SKM-1 treated with dmso at 0.1 percent for 144 hours (cell line): ENCODE measurements at regions not wholly inside any gene's neighbourhood (a gene's known extent, or its start where the extent isn't known, plus 50 kb on each side); places are given as distances from the start of the nearest gene placed in this dataset.

Experiments
- DNase-seq: peaks from one replicate; lab custom pipeline; 2025; ENCODE audit not compliant: unreplicated experiment; lab: John Stamatoyannopoulos, UW

GRCh38 chr10:33666686-33667480 is 332.4 kb upstream of the NRP1 start:
- peak; percentile 22 for DNase-seq

DNA sequence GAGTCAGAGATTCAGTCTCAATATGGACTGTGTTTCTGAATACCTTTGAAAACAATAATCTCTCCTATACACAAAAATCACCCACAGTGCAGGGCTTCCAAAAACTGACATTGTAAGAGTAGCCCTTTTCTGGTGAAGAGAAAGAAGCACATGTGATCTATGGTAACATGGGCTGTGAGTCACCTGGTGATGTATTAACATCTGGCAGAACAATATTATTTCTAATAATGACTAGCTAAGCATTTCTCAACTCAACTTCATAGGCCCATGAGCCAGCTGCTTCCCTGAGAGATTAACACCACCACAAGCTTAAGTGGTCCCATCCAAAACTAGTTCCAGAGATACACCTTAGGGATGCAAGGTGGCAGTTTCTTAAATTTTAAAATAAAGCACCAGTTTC is 331.0 kb upstream of the NRP1 start:
- DNase-seq = no peak

- no peak for DNase-seq
These were observed 329.6 kb upstream of the NRP1 start for GRCh38 chr10:33664070-33664469.

DNA sequence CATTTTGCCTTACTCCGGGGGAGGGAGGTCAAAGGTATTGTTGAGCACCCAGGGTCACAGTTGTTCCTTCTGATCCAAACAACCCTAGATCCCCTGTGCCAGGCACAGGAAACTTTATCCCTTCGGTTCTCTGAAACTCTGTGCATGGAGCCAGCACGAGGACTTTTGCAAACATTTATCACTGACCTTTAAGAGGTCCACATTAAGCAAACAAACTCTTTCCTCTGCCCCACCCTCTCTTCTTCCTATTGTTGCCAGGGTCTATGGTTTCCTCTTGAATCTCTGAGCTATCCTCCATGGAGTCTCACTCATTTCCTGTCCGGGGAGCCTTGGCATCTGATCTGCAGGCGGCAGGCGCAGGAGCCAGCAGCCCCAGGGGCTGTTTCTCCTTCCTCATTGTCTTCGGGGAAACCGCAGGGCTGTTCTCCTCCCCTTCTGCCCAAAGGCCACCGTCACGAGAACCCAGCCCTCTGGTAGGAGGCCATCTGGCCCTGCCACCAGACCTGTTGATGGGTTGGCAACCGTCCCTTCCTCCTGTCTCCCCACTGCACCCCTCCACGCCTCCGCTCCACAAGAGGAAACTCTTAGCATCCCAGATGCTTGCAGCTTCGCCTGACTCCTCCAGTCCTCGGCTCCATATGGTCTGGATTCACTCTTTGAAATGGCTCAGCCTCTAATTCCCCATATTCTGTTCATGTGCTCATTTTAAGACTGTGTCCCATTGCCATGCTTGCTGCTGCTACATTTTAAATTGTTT is 327.3 kb upstream of the NRP1 start:
- peak; percentile 78 for DNase-seq

DNA sequence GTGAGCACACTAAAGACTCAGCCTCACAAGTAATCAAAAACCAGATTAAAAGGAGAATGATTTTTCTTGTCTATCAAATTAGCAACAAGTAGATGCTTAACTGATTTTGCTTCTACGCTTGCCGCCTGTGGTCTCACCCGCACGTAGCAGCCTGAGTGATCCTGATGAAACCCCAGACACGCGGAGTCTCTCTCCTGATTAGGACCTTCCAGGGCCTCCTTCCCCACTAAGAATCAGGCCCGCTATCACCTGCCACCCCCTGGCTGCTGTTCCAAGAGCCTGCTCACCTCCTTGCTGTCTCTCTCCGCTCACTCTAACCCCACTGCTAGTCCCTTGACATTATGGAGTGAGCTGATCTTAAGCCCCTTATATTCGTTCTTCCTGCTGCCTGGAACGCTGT is 325.9 kb upstream of the NRP1 start:
- DNase-seq = no peak

GRCh38 chr10:33657913-33658312 is 323.4 kb upstream of the NRP1 start:
- no peak for DNase-seq

DNA sequence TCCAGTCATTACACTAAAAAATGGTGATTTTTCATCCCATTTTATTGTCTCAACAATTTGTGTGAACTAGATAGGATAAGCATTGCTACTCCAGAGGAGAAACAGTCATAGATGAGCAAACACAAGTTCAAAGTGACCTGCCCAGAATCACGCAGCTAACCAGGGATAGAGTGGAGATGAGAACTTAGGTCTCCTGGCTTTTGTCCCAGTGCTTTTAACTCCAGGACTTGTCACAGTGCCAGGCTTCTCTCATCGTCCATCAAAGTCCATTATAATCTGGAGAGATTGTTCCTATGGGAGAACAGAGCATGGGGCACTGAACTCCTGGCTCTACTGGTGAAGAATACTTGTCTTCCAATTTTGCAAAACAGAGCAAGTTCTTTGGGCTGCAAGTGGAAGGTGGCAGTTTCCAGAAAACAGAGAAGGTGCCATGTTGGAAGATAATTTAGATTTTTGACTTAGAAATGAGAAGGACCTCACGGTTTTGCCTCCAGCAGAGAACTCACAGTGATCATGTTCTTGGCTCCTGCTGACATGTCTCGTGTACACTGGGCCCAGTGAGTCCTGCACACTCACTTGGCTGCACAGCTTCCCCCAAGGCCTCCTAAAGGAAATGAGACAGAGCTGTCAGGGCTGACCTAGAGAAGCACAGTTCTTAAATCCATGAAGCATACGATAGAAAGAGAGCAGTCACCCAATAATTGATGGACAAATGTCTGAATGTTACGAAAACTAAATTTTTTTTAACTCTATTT is 322.9 kb upstream of the NRP1 start:
- no peak for DNase-seq

- no peak for DNase-seq
These were observed 321.5 kb upstream of the NRP1 start for GRCh38 chr10:33655921-33656320.

DNA sequence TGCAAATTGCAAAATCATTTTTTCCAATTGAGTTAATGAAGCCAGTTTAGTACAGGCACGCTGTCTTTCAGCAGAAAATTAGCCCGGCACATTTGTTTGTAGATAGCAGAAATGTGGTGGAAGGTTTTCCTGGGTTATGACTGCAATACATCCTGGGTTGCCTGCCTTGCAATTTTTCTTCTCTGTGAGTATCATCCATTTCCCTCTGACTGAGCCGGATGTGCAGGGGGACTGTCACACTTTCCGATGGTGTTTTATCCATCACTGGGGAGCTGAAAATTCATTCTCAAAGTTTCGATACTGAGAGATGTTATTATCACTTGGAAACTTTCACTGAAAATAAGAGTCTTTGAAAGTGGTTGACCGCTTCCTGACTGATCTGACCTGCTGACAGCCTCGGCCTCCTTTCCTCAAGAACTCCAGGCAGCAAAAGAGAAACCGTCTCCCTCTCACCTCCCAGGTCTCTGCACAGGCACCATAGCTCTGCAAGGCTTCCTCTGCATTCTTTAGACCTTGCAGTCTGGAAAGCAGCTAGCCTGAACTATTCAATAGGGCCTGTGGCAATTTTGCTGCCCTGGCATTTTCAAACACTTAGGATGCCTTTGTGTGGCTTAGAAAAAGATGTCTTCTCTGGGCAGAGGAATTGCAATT is 320.8 kb upstream of the NRP1 start:
- DNase-seq = no peak

DNA sequence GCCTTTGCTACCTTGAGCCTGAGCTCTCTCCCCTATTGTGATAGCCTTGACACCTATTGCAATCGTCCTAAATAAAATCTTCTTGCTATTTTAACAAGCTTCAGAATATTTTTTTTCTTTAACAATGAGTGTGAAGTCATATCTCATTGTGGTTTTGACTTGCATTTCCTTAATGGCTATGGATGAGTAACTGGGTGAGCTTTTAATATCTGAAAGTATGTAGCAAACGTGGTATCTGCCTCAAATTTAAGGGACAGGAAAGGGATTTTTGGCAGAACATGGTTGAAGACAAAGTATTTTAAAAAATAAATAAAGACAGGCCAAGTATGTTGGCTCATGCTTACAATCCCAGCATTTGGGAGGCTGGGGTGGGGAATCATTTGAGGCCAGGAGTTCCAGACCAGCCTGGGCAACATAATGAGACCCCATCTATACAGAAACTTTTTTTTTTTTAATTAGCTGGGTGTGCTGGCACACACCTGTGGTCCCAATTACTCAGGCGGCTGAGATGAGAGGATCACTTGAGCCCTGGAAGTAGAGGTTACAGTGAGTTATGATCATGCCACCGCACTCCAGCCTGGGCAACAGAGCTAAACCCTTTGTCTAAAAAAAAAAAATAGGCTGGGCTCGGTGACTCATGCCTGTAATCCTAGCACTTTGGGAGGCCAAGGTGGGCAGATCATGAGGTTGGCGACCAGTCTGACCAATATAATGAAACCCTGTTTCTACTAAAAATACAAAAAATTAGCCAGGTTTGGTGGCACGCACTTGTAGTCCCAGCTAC is 319.3 kb upstream of the NRP1 start:
- no peak for DNase-seq

- no peak for DNase-seq
These were observed 318.4 kb upstream of the NRP1 start for GRCh38 chr10:33652870-33653269.

- peak; percentile 56 for DNase-seq
These were observed 315.7 kb upstream of the NRP1 start for GRCh38 chr10:33650131-33650530.

DNA sequence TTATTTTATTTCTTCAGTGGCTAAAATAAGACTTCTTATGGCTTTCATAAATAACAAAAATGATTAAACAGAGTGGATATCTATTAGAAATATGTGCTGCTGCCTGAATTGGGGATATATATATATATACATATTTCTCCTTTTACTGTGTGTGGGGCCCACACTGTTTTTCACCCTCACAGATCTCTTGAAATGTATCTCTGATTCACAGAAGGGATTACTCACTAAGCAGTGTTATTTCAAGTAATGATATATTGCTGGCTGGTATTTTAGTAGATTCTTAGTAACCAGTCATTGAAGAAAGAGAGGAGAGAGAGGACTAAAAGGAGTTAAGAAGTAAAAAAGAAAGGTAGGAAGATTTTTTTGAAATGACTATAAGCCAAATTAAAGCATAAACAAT is 308.6 kb upstream of the NRP1 start:
- no peak for DNase-seq

DNA sequence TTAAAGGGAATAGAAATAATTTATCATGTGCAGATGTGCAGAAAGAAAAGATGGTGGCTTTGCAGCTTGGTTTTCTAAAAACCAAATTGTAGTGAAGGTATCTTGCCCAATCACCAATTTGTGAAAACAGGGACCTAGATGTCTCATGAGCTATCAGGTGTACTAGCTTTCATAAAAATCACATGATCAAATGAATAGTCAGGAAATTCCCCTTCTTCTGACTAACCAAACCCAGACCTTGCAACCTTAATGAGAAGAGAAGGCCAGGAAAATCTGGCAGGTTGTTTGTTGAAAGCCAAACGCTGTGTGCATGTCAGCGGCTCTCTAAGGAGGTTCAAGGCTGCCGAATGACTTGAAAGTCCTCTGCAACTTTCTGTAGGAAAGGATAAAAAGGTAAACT is 304.4 kb upstream of the NRP1 start:
- no peak for DNase-seq

GRCh38 chr10:33638374-33638773 is 303.9 kb upstream of the NRP1 start:
- DNase-seq = no peak

DNA sequence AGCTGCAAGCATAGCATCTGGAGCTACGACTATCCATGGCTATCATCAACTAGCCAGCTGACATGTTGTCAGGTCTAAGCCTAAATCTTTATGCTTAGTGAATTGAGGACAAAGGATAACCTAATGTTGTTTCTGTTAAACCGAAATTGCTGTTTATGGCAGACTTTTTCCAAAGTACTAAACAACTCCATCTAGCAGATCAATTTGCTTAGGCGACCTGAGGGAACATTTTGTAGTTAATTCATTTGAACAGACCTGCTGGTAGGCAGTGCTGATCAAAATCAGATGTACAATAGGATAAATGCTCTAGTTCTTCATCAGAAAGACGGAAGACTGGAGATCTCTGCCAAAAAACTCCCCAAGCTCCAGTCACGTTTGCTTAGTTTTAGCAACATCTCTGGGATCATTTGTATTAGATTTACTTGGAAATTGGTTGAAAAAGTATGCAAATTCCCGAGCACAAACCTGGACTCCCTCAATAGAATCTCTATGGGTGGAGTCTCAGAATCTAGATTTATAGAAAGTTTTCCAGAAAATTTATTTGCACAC is 301.6 kb upstream of the NRP1 start:
- no peak for DNase-seq

GRCh38 chr10:33632432-33632831 is 298.0 kb upstream of the NRP1 start:
- no peak for DNase-seq

DNA sequence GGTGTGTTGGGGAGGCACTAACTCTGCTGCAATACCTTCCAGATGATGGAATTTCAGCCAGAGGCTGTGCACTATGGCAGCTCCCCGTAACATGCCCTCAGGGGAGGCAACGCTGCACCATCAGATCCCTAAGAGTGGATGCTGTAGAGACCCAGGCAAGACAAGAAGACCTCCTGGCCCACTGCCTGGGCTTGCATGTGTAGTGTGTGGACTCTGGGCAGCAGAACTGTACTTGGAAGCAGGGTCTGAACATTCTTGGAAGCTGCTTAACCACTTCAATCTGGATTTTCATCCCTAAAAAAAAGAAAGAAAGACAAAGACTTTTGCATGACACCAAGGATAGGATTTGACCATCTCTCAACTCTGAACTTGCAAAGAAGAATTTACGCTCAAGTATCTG is 297.5 kb upstream of the NRP1 start:
- DNase-seq = no peak

DNA sequence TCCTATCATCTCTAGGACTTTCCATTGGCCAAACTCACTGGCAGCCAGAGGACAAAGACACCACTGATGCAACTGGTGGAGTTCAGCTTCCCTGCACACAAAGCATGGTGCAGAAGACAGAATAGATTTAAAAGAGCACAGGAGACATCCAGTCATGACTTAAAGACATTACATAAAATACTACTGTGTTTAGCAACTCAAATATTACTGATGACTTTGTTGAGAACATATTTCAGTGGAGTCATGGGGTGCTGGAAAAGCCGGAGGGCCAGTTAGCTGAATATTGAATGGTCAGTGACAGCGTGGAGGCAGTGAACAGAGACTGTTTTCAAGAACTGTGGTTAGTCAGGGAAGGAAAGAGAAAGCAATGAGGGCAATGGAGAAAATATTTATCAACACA is 296.3 kb upstream of the NRP1 start:
- no peak for DNase-seq

GRCh38 chr10:33627611-33628010 is 293.1 kb upstream of the NRP1 start:
- no peak for DNase-seq
